ENCODE measurements at regions not wholly inside any gene's neighbourhood (a gene's known extent, or its start where the extent isn't known, plus 50 kb on each side); places are given as distances from the start of the nearest gene placed in this dataset.

- TF ChIP-seq EZH2 (IDR thresholded peaks at IDR 0.05; ENCODE audit: low read depth, unreplicated experiment), result no peak
- TF ChIP-seq CTCF (conservative IDR thresholded peaks at IDR 0.05; ENCODE audit: low read depth in 2 of 2), result no peak
- no peak for TF ChIP-seq EZH2phosphoT487 (IDR thresholded peaks at IDR 0.05; ENCODE audit: unreplicated experiment)
- TF ChIP-seq POLR2AphosphoS5 (IDR thresholded peaks at IDR 0.05; ENCODE audit: low read depth), result no peak
- TF ChIP-seq CREB1 (CRISPR knock-in tag; IDR thresholded peaks at IDR 0.05; ENCODE audit: low read depth), result no peak
- no peak for TF ChIP-seq REST (IDR thresholded peaks at IDR 0.05; ENCODE audit: unreplicated experiment)
- no peak for TF ChIP-seq NANOG (IDR thresholded peaks at IDR 0.05; ENCODE audit: borderline replicate concordance)
- no peak for TF ChIP-seq JUNB (IDR thresholded peaks at IDR 0.05; ENCODE audit: unreplicated experiment)
- no peak for TF ChIP-seq STAT1 (IDR thresholded peaks at IDR 0.05; ENCODE audit: unreplicated experiment)
- TF ChIP-seq ETS1 (IDR thresholded peaks at IDR 0.05), result no peak
- TF ChIP-seq ZNF331 (CRISPR knock-in tag; IDR thresholded peaks at IDR 0.05; ENCODE audit: low read depth), result no peak
These were observed 194.7 kb downstream of the OR4A47 start for GRCh38 chr11:48683226-48683720.

All from GM23338 (cell line).